GM23248 (cell line): ENCODE measurements at regions not wholly inside any gene's neighbourhood (a gene's known extent, or its start where the extent isn't known, plus 50 kb on each side); places are given as distances from the start of the nearest gene placed in this dataset.

ENCODE experiments used
- EZH2 ChIP-seq: fragments of 200-600 bp; sonication (generic); IDR thresholded peaks from 2 replicates; pipeline ENCODE4 v1.6.1; 2018; ENCODE audit warnings: antibody characterized with exemption, mild to moderate bottlenecking; ENCODE audit not compliant: insufficient read depth, poor library complexity, severe bottlenecking
- EZH2phosphoT487 ChIP-seq: fragments of 200-600 bp; sonication (generic); IDR thresholded peaks from 2 replicates; pipeline ENCODE4 v1.6.1; 2018; ENCODE audit warnings: antibody characterized with exemption, moderate library complexity, mild to moderate bottlenecking, low read depth; ENCODE audit not compliant: insufficient read depth

DNA sequence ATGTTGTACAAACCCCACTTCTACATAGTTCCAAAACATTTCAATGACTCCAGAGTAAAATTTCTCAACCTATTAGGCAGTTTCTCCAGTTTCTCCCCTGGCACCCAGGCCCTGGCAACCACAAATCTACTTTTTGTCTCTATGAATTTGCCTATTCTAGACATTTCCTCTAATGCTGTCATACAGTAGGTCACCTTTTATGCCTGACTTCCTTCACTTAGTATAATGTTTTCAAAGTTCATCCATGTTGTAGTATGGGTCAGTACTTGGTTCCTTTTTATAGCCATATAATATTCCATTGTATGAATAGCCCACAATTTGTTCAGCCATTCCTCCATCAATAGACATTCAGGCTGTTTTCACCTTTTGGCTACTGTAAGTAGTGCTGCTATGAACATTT lies 67.0 kb downstream of the SPRING1 start:
- TF ChIP-seq EZH2 (no peak), EZH2phosphoT487 (no peak)
